ENCODE measurements at regions not wholly inside any gene's neighbourhood (a gene's known extent, or its start where the extent isn't known, plus 50 kb on each side); places are given as distances from the start of the nearest gene placed in this dataset.

GRCh38 chr4:78684325-78685079 is 91.6 kb upstream of the BMP2K start:
- H3K27ac ChIP-seq = no peak overlapping the region
- TF ChIP-seq CTCF (IDR thresholded peaks at IDR 0.05) = no peak
- peaks cover 3 to 11% of the 10 kb centered on the region in 2 donors for H3K4me1 ChIP-seq (ENCODE audit: control insufficient read depth in 1 of 2, low read depth in 2 of 2)
- H3K27me3 ChIP-seq (replicated peaks; ENCODE audit: insufficient read depth) = no peaks in the 10 kb centered on the region
- H3K4me3 ChIP-seq = no peak overlapping the region
- no peaks in the 10 kb centered on the region for H3K9me3 ChIP-seq
- no peak for ATAC-seq (ENCODE audit: insufficient number of reproducible peaks, low FRiP score, low read depth)
- DNase-seq (ENCODE audit: low spot score) = no peak
- H3K36me3 ChIP-seq = no peaks in the 10 kb centered on the region

DNA sequence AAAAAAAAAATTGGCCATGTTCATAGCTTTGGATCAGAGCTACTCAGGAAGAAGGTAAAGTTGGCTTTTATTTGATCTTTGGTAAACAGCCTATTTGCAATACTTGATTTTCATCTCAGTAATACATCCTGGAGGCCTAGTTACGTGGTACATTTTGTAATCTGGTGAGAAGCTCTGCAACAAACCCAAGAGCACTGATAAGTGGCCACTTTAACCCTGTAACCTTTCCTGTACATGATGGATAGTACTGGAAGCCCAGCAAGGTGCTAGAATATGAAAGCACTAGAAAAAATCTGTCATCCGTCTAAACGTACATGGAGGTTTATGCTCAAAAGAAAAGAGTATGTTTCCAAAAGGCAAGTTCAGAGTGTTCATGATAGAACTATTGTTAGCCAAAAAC is 88.3 kb upstream of the BMP2K start:
- no peaks in the 10 kb centered on the region for H3K36me3 ChIP-seq
- DNase-seq (ENCODE audit: low spot score) = no peak
- no peaks in the 10 kb centered on the region for H3K9me3 ChIP-seq
- no peaks in the 10 kb centered on the region for H3K27me3 ChIP-seq (replicated peaks; ENCODE audit: insufficient read depth)
- peaks cover 3 to 11% of the 10 kb centered on the region in 2 donors for H3K4me1 ChIP-seq (ENCODE audit: control insufficient read depth in 1 of 2, low read depth in 2 of 2)
- no peak for TF ChIP-seq CTCF (IDR thresholded peaks at IDR 0.05)
- H3K4me3 ChIP-seq = no peak overlapping the region
- no peak for ATAC-seq (ENCODE audit: insufficient number of reproducible peaks, low FRiP score, low read depth)
- no peak overlapping the region for H3K27ac ChIP-seq

- Histone ChIP-seq H3K27me3 (replicated peaks; ENCODE audit: insufficient read depth) (no peaks in the 10 kb centered on the region), H3K4me3 (no peak overlapping the region), H3K4me1 (ENCODE audit: control insufficient read depth in 1 of 2, low read depth in 2 of 2) (peaks cover 3 to 11% of the 10 kb centered on the region in 2 donors), H3K27ac (no peak overlapping the region), H3K9me3 (no peaks in the 10 kb centered on the region), H3K36me3 (no peaks in the 10 kb centered on the region)
- TF ChIP-seq CTCF (IDR thresholded peaks at IDR 0.05) = no peak
- no peak for DNase-seq (ENCODE audit: low spot score)
- no peak for ATAC-seq (ENCODE audit: insufficient number of reproducible peaks, low FRiP score, low read depth)
These were observed 87.8 kb upstream of the BMP2K start for GRCh38 chr4:78688366-78688765.

DNA sequence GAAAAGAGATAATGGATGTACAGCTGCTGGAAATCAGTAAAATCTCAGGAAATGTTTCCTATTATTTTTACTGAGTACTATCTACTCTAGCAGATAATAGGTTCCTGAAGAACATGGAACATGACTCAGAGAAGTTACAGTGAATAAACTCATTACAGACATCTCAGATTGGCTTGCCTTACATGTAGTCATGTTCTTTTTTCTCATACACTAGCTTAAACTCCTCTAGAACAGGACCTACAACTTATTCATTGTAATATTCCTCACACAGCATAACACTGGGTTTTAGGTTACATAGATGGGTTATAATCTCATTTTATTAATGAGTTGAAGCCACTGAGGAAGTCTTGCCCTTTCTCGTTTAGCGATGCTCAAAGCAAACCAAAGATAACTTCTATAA is 86.9 kb upstream of the BMP2K start:
- H3K9me3 ChIP-seq = no peaks in the 10 kb centered on the region
- DNase-seq (ENCODE audit: low spot score) (no peak), ATAC-seq (ENCODE audit: insufficient number of reproducible peaks, low FRiP score, low read depth) (no peak)
- H3K27me3 ChIP-seq (replicated peaks; ENCODE audit: insufficient read depth) = no peaks in the 10 kb centered on the region
- H3K4me3 ChIP-seq = no peak overlapping the region
- H3K4me1 ChIP-seq (ENCODE audit: control insufficient read depth in 1 of 2, low read depth in 2 of 2) = peaks cover 3 to 6% of the 10 kb centered on the region in 2 donors
- H3K36me3 ChIP-seq = no peaks in the 10 kb centered on the region
- no peak overlapping the region for H3K27ac ChIP-seq
- no peak for TF ChIP-seq CTCF (IDR thresholded peaks at IDR 0.05)

DNA sequence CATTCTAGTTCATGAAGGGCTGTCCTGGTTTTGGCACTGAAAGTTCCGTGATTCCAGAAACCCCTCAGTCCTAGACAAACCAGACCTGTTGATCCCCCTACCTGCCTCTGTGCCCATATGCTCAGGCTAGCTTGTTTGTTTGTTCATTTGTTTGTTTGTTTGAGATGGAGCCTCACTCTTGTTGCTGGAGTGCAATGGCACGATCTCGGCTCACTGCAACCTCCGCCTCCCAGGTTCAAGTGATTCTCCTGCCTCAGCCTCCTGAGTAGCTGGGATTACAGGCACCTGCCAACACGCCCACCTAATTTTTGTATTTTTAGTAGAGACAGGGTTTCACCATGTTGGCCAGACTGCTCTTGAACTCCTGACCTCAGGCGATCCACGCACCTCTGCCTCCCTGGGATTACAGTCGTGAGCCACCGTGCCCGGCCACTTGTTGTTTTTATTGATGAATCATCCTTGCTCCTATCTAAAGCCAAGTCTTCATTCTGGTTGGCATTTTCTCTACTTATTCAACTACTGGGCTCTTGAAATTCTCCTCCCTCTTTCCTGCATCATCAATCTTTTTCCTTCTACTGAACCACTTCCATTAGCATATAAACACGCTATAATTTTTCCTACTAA is 86.3 kb upstream of the BMP2K start:
- peaks cover 0 to under 1% of the 10 kb centered on the region in 2 donors for H3K4me1 ChIP-seq (ENCODE audit: control insufficient read depth in 1 of 2, low read depth in 2 of 2)
- ATAC-seq (ENCODE audit: insufficient number of reproducible peaks, low FRiP score, low read depth) (no peak), DNase-seq (ENCODE audit: low spot score) (no peak)
- no peak overlapping the region for H3K4me3 ChIP-seq
- no peak for TF ChIP-seq CTCF (IDR thresholded peaks at IDR 0.05)
- no peaks in the 10 kb centered on the region for H3K36me3 ChIP-seq
- no peaks in the 10 kb centered on the region for H3K9me3 ChIP-seq
- H3K27me3 ChIP-seq (replicated peaks; ENCODE audit: insufficient read depth) = no peaks in the 10 kb centered on the region
- no peak overlapping the region for H3K27ac ChIP-seq

Measured in thoracic aorta (tissue), 2 donors.